Caki2 (cell line): ENCODE measurements at regions not wholly inside any gene's neighbourhood (a gene's known extent, or its start where the extent isn't known, plus 50 kb on each side); places are given as distances from the start of the nearest gene placed in this dataset.

Experiments used
- DNase-seq: peaks from one replicate; pipeline ENCODE4 v3.0.0-alpha.2; 2015; ENCODE audit warnings: low read depth
- in situ Hi-C: cut with HindIII; loops from 2 replicates; pipeline ENCODE4 v1.10.0; 2016; ENCODE audit warnings: low sequenced_read_pairs, low pct_unique_long_range_greater_than_20kb, mixed read lengths

DNA sequence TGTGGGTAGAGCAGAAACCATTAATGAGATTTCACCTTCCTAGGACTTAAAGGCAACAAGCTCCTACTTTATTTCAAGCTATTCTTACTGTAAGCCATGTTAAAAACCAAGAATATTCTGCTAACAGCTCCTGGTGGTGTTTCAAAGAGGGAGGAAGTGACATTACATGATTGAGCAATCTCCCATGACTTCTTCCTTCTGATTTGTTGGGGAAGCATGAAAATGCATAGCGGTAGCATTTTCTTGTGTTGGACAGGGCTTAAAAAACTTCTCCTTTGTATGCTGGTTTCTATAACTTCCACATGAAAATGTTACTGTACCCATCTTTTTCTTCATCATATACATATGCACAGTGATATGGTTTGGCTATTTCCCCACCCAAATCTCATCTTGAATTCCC is 297.0 kb upstream of the SNX7 start:
- in situ Hi-C loops: no loop called here
- no peak for DNase-seq

DNA sequence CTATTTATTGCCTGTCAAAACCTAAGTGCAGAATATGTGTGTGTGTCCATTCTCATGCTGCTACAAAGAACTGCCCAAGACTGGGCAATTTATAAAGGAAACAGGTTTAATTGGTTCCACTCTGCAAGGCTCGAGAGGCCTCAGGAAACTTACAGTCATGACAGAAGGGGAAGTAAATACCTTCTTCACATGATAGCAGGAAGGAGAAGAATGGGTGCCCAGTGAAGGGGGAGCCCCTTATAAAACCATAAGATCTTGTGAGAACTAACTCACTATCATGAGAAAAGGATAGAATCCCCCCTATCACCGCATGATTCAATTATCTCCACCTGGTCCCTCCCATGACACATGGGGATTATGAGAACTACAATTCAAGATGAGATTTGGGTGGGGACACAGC is 300.7 kb upstream of the SNX7 start:
- in situ Hi-C loops: no loop called here
- DNase-seq: no peak

DNA sequence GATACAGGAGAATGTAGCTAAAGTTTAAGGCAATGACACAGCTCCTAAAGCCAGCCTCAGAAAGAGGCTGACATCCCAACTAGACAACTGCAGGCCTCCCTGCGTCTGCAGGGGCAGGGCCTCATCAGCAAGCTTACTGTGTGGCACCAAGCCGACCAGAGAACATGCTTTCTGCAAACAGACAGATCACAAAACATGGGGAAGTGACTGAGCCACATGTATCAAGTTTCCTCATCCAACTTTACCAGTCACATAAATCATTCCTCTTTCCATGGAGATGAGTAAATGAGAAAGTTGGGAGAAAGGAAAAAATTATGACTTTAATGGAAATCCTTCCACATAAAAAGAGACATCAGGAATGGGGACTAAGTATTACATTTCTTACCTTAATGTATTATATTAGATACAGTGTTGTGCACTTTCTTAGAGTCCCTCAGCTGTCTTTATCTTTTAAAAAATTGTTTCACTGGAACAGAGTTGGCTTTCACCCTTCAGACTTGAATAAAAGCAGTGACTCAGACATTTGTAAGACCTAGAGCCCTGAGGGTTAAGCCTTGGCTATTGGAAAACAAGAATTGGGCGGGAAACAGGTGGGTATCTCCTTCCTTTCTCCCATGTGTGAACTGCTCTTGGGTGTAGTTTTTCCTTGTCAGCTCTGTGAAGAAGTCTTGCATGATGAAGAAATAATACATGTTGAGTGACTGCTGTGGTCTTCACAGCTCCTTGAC is 305.7 kb upstream of the SNX7 start:
- DNase-seq: no peak
- in situ Hi-C loops: no loop called here

DNA sequence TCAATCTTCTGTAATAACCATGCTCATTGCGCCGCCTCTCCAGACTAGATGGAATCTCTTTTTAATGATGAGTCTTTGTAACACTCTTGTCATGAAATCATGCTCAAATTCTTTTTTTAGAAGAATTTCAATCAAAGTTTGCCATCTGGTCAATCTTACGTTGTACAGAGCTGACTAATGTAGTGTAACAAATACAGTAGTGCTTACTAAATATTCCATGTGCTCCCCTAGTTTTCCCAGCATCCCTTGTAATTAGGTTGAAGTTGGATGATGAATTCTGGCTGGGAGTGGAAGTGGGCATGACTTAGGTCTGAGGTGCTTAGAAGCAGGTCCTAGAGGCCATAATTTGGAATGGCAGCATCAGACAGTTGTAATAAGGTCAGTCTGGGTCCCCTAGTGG is 309.1 kb upstream of the SNX7 start:
- DNase-seq: no peak
- in situ Hi-C loops: no loop called here

DNA sequence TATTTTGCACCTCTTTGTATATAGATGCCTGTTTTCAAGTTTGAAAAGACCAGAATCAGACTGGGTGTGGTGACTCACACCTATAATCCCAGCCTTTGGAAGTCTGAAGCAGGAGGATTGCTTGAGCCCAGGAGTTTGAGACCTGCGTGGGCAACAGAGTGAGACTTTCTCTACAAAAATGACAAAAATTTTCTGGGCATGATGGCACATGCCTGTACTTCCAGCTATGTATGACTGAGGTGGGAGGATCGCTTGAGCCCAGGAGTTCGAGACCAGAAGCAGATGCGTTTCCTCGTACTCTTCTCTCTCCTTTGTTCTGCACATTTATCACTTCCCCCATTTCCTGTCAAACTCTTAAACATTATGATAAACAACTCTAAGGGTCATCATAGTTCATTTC is 310.0 kb upstream of the SNX7 start:
- no peak for DNase-seq
- in situ Hi-C loops: no loop called here

DNA sequence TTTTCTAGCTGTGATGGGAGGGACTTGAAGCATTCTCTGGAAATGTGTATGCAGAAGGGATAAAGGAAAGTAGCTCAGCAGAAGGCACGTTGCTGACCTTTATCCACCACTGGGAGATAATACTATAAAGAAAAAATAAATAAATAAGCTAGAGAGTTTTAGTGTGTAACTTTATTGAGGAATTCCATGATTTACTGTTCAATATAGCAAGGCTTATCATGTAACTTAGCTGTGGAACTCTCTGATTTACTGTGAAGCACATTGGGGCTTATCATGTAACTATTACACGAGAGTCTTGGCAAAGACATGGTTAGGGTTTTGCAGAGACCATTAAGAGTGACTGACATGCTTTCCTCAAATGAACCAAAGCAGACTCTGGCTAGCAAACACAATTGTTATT is 316.1 kb upstream of the SNX7 start:
- in situ Hi-C loops: no loop called here

DNA sequence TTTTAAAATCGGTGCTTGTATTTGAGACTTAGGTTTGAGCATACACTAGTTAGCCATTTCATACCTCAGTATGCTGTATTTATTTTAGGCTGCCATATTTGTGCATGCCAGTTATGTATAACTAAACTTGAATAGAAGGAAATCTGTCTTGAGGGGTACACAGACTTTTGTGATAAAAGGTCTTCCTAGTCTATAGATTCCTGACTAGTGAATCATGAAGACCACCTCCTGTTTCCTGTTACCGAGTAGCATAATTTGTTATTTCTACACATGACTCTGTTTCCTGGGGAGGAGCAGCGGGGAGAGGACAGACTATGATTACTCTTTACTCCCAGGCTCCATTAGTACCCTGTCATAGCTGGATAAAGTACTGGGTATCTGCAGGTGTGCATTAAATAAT is 316.8 kb upstream of the SNX7 start:
- no peak for DNase-seq
- in situ Hi-C loops: no loop called here

More for the DNA sequence above, 316.1 kb upstream of the SNX7 start:
- DNase-seq: no peak

DNA sequence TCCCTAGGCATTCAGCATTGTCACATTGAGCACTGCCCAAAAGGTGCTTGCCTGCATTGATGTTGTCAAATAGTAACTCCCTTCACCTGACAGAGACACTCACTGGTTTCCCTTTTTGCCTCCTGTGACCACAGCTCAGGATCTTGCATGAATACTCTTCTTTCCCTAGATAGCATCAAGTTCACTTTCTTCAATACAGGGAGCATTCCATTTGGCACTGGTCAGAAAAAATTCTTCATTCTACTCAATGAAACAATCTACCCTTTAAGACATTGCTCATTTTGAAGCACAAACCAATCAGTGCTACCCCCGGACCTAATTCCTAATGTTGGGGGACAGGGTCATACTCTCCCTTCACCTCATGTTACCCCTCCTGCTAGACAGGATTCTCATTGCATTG is 319.0 kb upstream of the SNX7 start:
- in situ Hi-C loops: no loop called here
- no peak for DNase-seq

DNA sequence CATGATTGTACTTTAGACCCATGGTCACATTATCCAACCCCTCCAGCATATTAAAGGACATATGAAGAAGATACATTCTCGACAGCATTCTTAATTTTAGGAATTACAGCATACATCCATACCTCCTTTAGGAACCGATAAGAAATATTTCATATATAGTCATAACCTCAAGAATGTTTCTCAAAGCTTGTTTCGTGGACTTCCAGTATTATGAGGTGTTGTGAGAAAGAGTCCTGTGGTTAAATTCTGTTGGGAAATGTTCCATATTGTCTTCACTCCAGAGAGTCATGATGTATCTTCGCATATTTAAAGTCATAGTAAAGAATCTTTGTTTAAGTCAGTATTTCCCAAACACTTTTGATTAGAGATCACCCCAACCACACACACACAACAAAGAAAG is 321.0 kb upstream of the SNX7 start:
- DNase-seq: no peak
- in situ Hi-C loops: no loop called here

DNA sequence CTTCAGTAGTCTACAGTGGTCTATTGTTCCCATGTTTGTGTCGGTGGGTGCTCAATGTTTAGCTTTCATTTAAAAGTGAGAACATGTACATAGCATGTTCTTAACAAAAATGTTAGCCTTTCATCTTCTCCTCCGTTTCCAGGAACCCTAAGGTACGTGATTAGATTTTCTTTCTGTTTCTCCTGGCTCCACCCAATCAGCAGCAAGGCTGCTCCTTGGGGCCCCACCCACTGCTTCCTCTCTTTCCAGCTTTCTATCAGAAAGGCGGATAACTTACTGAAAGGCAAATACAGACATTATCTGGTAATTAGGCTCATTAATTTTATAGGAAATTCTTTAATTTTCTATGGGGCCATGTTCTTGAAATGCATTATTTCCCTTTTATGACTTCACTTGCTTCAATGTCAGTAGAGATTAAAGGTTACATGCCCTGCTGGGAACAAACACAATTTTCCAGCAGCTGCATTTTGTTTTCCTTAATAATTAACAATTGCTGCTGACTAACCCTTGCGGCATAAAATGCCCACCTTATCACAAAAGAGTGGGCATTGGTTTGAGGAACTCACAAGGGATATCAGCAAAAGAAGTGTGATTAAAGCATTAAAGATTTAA is 324.9 kb upstream of the SNX7 start:
- in situ Hi-C loops: no loop called here
- DNase-seq: no peak

DNA sequence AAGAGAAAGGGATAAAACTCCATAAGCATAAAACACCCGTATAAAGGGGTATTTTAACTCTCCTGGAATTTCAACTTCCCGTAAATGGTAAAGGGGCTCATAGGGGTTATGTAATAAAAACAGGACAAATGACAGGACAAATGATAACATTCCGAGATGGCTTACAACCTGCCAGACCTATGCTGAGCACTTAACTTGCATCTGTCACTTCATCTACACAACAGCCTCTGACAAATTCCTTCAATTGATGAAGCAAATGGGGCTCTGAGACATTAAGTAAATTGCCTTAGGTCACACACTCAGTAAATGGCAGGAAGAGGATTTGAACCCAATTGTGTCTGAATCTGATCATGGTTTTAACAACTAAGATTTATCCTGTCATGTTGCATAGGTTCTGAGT is 327.6 kb upstream of the SNX7 start:
- DNase-seq: no peak
- in situ Hi-C loops: no loop called here

DNA sequence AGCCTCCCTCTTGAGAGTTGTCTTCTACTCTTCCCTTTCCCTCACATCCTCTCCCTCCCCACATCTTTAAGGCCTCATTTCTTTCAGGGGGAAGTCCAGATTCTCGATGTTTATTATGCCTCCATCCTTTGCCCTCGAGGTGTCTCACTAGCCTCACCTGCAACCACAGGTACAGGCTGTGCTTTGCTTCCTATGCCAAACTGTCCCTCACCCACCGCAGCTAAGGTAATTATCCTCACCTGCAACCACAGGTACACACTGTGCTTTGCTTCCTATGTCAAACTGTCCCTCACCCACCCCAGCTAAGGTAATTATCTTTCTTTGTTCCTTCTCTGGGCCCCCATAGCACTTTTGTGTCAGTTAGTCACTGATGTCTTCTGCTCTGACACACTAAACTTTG is 328.1 kb upstream of the SNX7 start:
- DNase-seq: no peak
- in situ Hi-C loops: no loop called here

DNA sequence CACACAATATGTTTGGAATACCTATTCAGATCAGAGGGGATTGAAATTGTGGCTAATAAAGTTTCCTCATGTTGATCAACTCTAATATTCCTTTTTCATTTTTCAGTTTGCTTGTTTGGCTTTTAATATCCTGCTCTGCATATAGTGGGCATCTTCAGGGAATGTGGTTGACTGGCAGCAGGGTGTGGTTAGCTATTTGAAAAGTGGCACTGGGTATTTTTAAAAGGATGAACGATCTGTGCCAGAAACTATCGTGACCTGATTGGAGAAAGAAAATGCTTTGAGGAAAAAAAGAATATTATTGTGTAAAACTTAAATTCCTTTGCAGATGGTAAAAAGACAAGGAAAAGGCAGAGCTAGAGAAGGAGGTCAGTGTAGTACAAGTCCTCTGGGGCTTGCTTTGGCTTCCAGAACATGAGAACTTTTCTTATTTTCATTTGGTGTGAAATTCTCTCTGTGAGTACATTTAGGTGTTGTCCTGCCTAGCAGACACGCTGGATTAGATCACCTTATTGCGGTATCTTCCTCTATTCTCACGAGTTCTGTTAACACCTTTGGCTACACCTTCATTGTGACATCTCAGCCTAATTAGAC is 329.7 kb upstream of the SNX7 start:
- no peak for DNase-seq
- in situ Hi-C loops: no loop called here

DNA sequence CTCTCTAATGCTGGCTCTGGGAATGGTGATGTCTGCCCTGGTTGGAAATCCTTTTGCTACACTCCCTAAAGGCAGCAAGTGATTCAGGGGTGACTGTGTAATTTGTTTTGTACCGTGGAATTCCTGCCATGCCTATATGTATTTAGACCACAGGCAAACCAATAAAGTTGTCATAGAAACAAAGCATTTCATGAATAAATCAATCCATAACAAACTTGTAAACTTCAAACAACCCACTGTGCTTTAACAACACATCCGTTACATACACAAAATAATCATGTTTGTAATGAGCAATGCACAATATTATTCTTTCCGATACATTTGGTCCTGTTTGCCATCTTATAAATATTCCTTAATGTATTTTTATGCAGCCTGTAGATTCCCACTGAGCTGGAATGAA is 330.3 kb upstream of the SNX7 start:
- in situ Hi-C loops: no loop called here
- DNase-seq: no peak

DNA sequence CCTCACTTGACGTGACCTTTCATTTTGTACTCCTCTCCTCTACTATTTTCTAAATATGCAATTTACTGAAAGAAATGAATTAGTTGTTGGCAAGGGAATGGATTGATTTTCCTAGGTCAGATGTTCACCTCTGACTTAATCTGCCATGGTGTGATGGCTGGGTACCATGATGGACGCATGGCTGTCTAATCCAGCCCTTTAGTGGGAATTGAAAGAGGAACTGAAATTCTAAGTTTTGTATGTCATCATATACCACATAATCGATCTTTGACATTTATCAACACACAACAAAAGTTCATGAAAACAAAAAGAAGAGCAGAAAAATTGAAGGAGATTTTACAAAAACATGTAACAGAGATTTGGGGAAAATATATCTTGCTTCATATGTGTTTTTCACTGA is 331.3 kb upstream of the SNX7 start:
- no peak for DNase-seq
- in situ Hi-C loops: no loop called here

DNA sequence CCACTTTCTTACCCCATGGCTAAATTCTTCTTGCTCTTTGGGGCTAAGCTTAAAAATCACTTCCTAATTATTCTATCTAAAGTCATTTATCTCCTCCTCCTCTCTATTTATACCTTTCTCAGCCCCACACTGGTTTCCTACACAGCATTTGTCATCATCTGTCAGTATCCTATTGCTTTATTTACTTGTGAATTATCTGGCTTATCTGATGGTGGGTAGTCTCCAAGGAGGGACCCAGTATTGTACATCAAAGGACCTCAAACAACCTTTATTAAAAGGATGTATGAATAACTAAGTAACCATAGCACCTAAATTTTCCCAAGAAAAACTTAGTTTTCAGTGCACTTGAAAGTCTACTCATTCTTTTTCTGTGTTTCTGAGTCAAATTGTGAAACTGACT is 332.7 kb upstream of the SNX7 start:
- DNase-seq: no peak
- in situ Hi-C loops: no loop called here

DNA sequence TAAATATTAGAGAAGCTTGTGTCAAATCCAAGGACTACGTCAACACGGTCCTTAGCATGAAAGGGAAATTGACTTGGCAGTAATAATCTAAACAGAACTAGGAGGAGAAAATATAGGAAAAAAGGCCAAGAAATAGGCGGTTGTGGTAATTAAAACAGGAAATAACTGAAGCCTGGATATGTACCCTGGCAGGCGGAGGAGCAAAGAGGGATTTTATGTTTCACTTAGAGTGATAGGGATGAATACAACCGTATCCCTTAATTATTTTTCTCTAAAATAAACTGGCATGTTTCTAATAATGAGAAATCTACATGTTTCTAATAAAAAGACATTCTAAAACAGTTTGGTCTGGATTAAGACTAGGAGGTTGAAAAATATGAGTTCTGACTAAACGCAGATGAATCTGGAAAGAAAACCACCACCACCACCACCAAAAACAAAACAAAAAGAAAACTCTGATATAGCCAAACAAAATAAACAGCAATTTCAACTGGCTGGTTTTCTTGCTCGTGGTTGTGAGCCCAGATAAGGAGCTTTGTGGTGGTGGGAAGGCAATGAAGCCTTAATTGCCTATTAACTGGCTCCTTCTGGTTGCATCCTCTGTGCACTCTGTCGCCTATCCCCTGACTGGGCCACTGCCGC is 334.2 kb upstream of the SNX7 start:
- in situ Hi-C loops: no loop called here
- DNase-seq: peak; percentile 25

DNA sequence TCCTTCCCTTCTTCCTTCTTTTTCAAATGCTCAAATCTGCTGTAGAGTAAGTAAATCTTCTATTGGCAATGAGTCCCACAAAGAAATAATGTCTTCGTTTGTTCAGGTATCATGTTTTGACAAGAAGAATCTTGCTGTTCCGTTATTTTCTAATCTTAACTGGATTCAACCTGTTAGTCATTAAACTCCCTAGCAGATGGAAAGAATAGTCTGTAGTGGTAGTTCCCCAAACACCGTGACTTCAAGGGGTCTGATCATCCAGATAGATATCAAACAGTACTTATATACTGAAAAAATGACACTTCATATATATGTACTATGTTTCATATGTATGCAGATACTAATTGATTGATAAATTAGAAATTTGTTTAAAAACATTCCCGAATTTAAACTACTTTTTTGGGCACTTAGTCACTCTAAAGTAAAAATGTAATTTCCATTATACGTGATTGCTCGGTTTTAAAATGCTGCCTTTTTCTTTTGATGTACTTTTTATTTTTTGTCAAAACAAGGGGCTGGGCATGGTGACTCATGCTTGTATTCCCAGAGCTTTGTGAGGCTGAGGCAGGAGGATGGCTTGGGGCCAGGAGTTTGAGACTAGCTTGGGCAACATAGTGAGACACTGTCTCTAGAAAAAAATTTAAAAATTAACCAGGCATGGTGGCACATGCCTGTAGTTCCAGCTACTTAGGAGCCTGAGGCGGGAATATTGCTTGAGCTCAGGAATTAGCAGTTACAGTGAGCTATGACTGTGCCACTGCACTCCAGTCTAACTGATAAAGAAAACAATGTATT is 335.7 kb upstream of the SNX7 start:
- DNase-seq: peak; percentile 94
- in situ Hi-C loops: no loop called here

DNA sequence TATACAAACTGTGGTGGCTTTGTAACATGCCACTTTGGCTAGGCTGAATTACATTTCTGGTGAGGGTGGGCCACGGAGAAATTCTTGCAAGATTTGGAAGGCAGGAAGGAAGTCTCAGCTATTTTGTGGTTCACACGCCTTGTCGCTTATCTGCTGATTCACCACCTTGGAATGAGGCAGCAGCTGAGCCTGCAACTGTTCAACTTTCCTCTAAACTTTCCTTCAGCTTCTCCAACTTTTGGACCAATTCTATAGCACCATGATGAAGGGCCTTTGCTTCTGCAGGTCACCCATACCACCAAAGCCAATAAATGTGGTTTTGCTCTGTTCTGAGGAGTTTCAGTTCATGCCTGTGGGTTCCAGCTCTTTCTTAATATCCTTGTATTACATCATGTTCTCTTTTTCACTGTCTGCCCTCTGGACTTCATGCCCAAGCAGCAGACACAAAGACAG is 337.6 kb upstream of the SNX7 start:
- in situ Hi-C loops: no loop called here

More for the DNA sequence above, 337.6 kb upstream of the SNX7 start:
- DNase-seq: peak; percentile 84
